22Rv1 (cell line): ENCODE measurements at regions not wholly inside any gene's neighbourhood (a gene's known extent, or its start where the extent isn't known, plus 50 kb on each side); places are given as distances from the start of the nearest gene placed in this dataset.

Experiments used
- ZFX ChIP-seq: fragments of 450-650 bp; IDR thresholded peaks from 2 replicates; pipeline ENCODE4 v1.6.1; 2017; ENCODE audit warnings: antibody characterized with exemption, borderline replicate concordance
- TF ChIP-seq, protein P1 (sequence below): fragments of 450-650 bp; IDR thresholded peaks from 2 replicates; pipeline ENCODE4 v1.5.1; 2017; ENCODE audit warnings: mild to moderate bottlenecking

DNA sequence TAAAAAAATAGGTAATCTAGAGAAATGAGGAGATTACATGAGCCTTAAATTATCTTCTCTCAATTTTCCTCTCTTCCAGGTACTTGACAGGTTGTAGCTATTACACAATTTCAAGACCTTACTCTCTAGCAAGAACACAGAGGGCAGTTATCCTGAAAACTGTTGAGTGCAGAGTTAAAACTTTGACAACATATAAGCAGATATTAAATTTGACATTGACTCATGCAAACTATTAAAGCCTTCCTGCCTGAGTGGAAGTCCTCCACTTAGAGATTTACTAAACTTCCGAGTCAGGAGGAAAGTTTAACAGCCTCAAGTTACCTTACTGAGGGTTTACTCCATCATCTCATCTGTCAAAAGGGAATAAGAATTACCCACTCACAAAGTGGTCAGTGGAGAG lies 73.5 kb upstream of the ARID5B start:
- TF ChIP-seq, protein P1, sequence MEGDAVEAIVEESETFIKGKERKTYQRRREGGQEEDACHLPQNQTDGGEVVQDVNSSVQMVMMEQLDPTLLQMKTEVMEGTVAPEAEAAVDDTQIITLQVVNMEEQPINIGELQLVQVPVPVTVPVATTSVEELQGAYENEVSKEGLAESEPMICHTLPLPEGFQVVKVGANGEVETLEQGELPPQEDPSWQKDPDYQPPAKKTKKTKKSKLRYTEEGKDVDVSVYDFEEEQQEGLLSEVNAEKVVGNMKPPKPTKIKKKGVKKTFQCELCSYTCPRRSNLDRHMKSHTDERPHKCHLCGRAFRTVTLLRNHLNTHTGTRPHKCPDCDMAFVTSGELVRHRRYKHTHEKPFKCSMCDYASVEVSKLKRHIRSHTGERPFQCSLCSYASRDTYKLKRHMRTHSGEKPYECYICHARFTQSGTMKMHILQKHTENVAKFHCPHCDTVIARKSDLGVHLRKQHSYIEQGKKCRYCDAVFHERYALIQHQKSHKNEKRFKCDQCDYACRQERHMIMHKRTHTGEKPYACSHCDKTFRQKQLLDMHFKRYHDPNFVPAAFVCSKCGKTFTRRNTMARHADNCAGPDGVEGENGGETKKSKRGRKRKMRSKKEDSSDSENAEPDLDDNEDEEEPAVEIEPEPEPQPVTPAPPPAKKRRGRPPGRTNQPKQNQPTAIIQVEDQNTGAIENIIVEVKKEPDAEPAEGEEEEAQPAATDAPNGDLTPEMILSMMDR = no peak
- no peak for TF ChIP-seq ZFX
